Ascending aorta (tissue), 2 donors: ENCODE measurements at regions not wholly inside any gene's neighbourhood (a gene's known extent, or its start where the extent isn't known, plus 50 kb on each side); places are given as distances from the start of the nearest gene placed in this dataset.

Experiments
- DNase-seq, 2 donors: peaks; one replicate each; pipeline ENCODE4 v3.0.0-alpha.2; 2019; ENCODE audit warnings: low spot score in 2 of 2
- H3K27ac ChIP-seq, 2 donors: fragments of 200-600 bp; sonication (generic); one replicate each; pipeline ENCODE4 v1.5.1; 2016 to 2017; ENCODE audit warnings: mild to moderate bottlenecking in 1 of 2
- H3K27me3 ChIP-seq: fragments of 200-600 bp; sonication (generic); one replicate; pipeline ENCODE4 v1.5.1; 2017
- H3K36me3 ChIP-seq, 2 donors: fragments of 200-600 bp; sonication (generic); one replicate each; pipeline ENCODE4 v1.5.1; 2016
- H3K4me1 ChIP-seq, 2 donors: fragments of 200-600 bp; sonication (generic); one replicate each; pipeline ENCODE4 v1.5.1; 2016 to 2017; ENCODE audit warnings: mild to moderate bottlenecking in 1 of 2
- H3K4me3 ChIP-seq, 2 donors: fragments of 200-600 bp; sonication (generic); one replicate each; pipeline ENCODE4 v1.5.1; 2016 to 2017; ENCODE audit warnings: mild to moderate bottlenecking in 1 of 2
- H3K9me3 ChIP-seq, 2 donors: fragments of 200-600 bp; sonication (generic); one replicate each; pipeline ENCODE4 v1.5.1; 2016
- CTCF ChIP-seq, 3 experiments: fragments of 200-600 bp in 2 of 3; fragments of 450-650 bp in 1 of 3; sonication (generic) in 2 of 3; IDR thresholded peaks; one replicate each; pipeline ENCODE4 v1.5.1; 2016 to 2019; ENCODE audit warnings: antibody characterized with exemption in 3 of 3, mild to moderate bottlenecking in 1 of 3, moderate library complexity in 1 of 3
- intact Hi-C: fragments of 100-400 bp; cut with DNase I; formaldehyde crosslinking; loops from one replicate; pipeline ENCODE4 v1.15.1; 2023

GRCh38 chr6:73968221-73968757, 272.3 kb downstream of the CD109 start:
- H3K9me3 ChIP-seq = no peaks in the 10 kb centered on the region
- H3K36me3 ChIP-seq = no peaks in the 10 kb centered on the region
- intact Hi-C loops = no loop called here
- no peaks in the 10 kb centered on the region for H3K4me1 ChIP-seq
- no peak overlapping the region for H3K4me3 ChIP-seq
- no peak overlapping the region for H3K27ac ChIP-seq
- DNase-seq = no peak
- no peaks in the 10 kb centered on the region for H3K27me3 ChIP-seq
- no peak for TF ChIP-seq CTCF (IDR thresholded peaks at IDR 0.05)

GRCh38 chr6:73965539-73966029, 269.6 kb downstream of the CD109 start:
- intact Hi-C loops = no loop called here
- Histone ChIP-seq H3K36me3 (no peaks in the 10 kb centered on the region), H3K27me3 (no peaks in the 10 kb centered on the region), H3K27ac (no peak overlapping the region), H3K9me3 (no peaks in the 10 kb centered on the region), H3K4me3 (no peak overlapping the region), H3K4me1 (no peaks in the 10 kb centered on the region)
- DNase-seq = no peak
- no peak for TF ChIP-seq CTCF (IDR thresholded peaks at IDR 0.05)

- TF ChIP-seq CTCF (IDR thresholded peaks at IDR 0.05) = no peak
- no peaks in the 10 kb centered on the region for H3K9me3 ChIP-seq
- no peak for DNase-seq
- H3K4me3 ChIP-seq = no peak overlapping the region
- H3K36me3 ChIP-seq = no peaks in the 10 kb centered on the region
- H3K4me1 ChIP-seq = no peaks in the 10 kb centered on the region
- H3K27ac ChIP-seq = no peak overlapping the region
- no peaks in the 10 kb centered on the region for H3K27me3 ChIP-seq
- intact Hi-C loops = no loop called here
These were observed 268.3 kb downstream of the CD109 start for GRCh38 chr6:73964241-73964854.

DNA sequence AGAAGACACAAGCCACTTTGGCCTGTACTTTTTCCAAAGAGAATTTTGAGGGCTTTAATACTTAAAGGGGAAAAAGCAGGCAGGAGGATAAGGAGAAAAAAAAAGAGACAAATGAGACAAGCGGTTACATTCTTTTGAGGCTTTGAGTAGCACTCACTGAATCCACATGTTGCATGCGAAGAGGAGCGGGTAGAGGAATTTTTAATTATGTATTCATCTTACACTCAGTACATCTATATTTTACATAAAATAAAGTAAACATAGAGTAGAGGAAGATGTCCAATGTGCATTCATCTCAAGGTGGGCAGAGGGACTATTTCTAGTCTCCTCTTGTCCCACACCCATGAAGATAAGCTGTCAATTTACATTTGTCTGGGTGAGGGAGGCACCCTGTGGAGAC, 266.9 kb downstream of the CD109 start:
- no peaks in the 10 kb centered on the region for H3K27me3 ChIP-seq
- no peak overlapping the region for H3K4me3 ChIP-seq
- H3K9me3 ChIP-seq = no peaks in the 10 kb centered on the region
- intact Hi-C loops = no loop called here
- no peaks in the 10 kb centered on the region for H3K36me3 ChIP-seq
- DNase-seq = no peak
- H3K4me1 ChIP-seq = no peaks in the 10 kb centered on the region
- H3K27ac ChIP-seq = no peak overlapping the region
- no peak for TF ChIP-seq CTCF (IDR thresholded peaks at IDR 0.05)

GRCh38 chr6:73956305-73956704, 260.3 kb downstream of the CD109 start:
- intact Hi-C loops = no loop called here

More at GRCh38 chr6:73956305-73956704, 260.3 kb downstream of the CD109 start:
- no peak for DNase-seq
- no peak overlapping the region for H3K4me3 ChIP-seq
- H3K27ac ChIP-seq = no peak overlapping the region
- no peaks in the 10 kb centered on the region for H3K9me3 ChIP-seq
- TF ChIP-seq CTCF (IDR thresholded peaks at IDR 0.05) = no peak
- no peaks in the 10 kb centered on the region for H3K36me3 ChIP-seq
- H3K4me1 ChIP-seq = no peaks in the 10 kb centered on the region
- H3K27me3 ChIP-seq = no peaks in the 10 kb centered on the region
